ENCODE measurements at regions not wholly inside any gene's neighbourhood (a gene's known extent, or its start where the extent isn't known, plus 50 kb on each side); places are given as distances from the start of the nearest gene placed in this dataset.

- TF ChIP-seq POLR2A (IDR thresholded peaks at IDR 0.05; ENCODE audit: low read depth, low read length) (no peak), PAX5 (IDR thresholded peaks at IDR 0.05; ENCODE audit: insufficient read depth, low read length, severe bottlenecking) (no peak), POLR2AphosphoS5 (IDR thresholded peaks at IDR 0.05; ENCODE audit: low read depth, low read length) (no peak)
These were observed 1063.1 kb downstream of the NTRK3 start for GRCh38 chr15:87193481-87193880.
